ENCODE measurements at regions not wholly inside any gene's neighbourhood (a gene's known extent, or its start where the extent isn't known, plus 50 kb on each side); places are given as distances from the start of the nearest gene placed in this dataset.

DNA sequence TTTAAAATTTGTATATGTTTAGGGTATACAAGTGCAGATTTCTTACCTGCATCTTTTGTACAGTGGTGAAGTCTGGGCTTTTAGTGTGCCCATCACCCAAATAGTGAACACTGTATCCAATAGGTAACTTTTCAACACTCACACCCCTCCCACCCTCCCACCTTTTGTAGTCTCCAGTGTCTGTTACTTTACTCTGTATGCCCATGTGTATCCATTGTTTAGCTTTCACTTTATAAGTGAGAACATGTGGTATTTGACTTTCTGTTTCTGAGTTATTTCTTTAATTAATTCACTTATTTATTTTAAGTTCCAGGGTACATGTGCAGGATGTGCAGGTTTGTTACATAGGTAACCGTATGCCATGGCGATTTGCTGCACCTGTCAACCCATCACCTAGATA, 124.8 kb upstream of the NEO1 start:
- TF ChIP-seq, protein P1, sequence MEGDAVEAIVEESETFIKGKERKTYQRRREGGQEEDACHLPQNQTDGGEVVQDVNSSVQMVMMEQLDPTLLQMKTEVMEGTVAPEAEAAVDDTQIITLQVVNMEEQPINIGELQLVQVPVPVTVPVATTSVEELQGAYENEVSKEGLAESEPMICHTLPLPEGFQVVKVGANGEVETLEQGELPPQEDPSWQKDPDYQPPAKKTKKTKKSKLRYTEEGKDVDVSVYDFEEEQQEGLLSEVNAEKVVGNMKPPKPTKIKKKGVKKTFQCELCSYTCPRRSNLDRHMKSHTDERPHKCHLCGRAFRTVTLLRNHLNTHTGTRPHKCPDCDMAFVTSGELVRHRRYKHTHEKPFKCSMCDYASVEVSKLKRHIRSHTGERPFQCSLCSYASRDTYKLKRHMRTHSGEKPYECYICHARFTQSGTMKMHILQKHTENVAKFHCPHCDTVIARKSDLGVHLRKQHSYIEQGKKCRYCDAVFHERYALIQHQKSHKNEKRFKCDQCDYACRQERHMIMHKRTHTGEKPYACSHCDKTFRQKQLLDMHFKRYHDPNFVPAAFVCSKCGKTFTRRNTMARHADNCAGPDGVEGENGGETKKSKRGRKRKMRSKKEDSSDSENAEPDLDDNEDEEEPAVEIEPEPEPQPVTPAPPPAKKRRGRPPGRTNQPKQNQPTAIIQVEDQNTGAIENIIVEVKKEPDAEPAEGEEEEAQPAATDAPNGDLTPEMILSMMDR (IDR thresholded peaks at IDR 0.05), result no peak
- TF ChIP-seq HMGA2 (CRISPR knock-in tag; IDR thresholded peaks at IDR 0.05) (no peak), FOXJ3 (CRISPR knock-in tag; IDR thresholded peaks at IDR 0.05; ENCODE audit: borderline replicate concordance) (no peak), ZNF263 (CRISPR knock-in tag; IDR thresholded peaks at IDR 0.05; ENCODE audit: low read depth) (no peak), ZNF416 (CRISPR knock-in tag; IDR thresholded peaks at IDR 0.05) (no peak), ZNF121 (CRISPR knock-in tag; IDR thresholded peaks at IDR 0.05) (no peak), JUN (CRISPR knock-in tag; IDR thresholded peaks at IDR 0.05) (no peak), TEAD4 (CRISPR knock-in tag; IDR thresholded peaks at IDR 0.05) (no peak)
- TF ChIP-seq, protein P2, sequence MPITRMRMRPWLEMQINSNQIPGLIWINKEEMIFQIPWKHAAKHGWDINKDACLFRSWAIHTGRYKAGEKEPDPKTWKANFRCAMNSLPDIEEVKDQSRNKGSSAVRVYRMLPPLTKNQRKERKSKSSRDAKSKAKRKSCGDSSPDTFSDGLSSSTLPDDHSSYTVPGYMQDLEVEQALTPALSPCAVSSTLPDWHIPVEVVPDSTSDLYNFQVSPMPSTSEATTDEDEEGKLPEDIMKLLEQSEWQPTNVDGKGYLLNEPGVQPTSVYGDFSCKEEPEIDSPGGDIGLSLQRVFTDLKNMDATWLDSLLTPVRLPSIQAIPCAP (CRISPR knock-in tag; IDR thresholded peaks at IDR 0.05), result no peak
- TF ChIP-seq, protein P3, sequence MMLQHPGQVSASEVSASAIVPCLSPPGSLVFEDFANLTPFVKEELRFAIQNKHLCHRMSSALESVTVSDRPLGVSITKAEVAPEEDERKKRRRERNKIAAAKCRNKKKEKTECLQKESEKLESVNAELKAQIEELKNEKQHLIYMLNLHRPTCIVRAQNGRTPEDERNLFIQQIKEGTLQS (CRISPR knock-in tag; conservative IDR thresholded peaks at IDR 0.05), result no peak
- TF ChIP-seq, protein P4, sequence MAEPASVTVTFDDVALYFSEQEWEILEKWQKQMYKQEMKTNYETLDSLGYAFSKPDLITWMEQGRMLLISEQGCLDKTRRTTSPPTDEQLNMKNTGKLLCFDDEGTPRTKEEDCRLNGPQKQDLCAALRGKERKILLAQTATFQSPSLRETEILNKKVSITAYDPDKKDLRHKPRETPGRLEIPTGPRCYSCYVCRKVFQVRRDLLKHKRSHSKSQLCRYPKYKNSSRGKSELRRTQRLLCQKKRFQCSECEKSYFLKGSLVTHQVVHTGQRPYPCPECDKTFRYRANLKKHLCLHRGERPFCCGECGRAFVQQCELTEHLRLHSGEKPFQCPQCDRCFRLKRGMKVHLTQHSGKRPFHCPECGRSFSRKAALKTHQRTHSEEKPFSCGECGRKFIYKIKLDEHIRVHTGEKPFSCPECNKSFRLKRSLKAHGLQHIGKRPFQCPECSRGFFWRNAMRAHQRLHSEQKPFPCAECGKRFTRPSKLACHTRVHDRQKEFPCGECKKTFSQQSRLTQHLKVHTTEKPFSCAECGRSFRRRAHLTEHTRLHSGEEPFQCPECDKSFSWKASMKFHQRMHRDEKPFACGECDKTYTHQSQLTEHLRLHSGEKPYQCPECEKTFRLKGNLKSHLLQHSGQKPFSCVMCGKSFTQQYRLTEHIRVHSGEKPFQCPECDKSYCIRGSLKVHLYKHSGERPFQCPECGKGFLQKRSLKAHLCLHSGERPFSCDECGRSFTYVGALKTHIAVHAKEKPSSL (CRISPR knock-in tag; conservative IDR thresholded peaks at IDR 0.05), result no peak
- TF ChIP-seq, protein P5, sequence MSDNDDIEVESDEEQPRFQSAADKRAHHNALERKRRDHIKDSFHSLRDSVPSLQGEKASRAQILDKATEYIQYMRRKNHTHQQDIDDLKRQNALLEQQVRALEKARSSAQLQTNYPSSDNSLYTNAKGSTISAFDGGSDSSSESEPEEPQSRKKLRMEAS (CRISPR knock-in tag; IDR thresholded peaks at IDR 0.05), result no peak
